ENCODE measurements at regions not wholly inside any gene's neighbourhood (a gene's known extent, or its start where the extent isn't known, plus 50 kb on each side); places are given as distances from the start of the nearest gene placed in this dataset.
"Not testable (repeated sequence)": the region's sequence is repeated elsewhere in the genome, so short reads cannot be mapped to it uniquely, and the experiment has no call there.

- not testable (repeated sequence) for TF ChIP-seq CTCF (conservative IDR thresholded peaks at IDR 0.05 in 1 of 2, IDR thresholded peaks at IDR 0.05 in 1 of 2; ENCODE audit: low read depth in 1 of 2, low read length in 2 of 2); EZH2 (IDR thresholded peaks at IDR 0.05; ENCODE audit: low read length, missing control alignments)
These were observed 216.8 kb upstream of the CDKN2B start for GRCh38 chr9:22225856-22226255.

All from fibroblast of lung (primary cell).